ENCODE measurements at regions not wholly inside any gene's neighbourhood (a gene's known extent, or its start where the extent isn't known, plus 50 kb on each side); places are given as distances from the start of the nearest gene placed in this dataset.

GRCh38 chr16:73565925-73566324 lies 518.0 kb upstream of the ZFHX3 start:
- DNase-seq, result no peak

GRCh38 chr16:73565263-73565662 lies 517.3 kb upstream of the ZFHX3 start:
- DNase-seq, result no peak

DNA sequence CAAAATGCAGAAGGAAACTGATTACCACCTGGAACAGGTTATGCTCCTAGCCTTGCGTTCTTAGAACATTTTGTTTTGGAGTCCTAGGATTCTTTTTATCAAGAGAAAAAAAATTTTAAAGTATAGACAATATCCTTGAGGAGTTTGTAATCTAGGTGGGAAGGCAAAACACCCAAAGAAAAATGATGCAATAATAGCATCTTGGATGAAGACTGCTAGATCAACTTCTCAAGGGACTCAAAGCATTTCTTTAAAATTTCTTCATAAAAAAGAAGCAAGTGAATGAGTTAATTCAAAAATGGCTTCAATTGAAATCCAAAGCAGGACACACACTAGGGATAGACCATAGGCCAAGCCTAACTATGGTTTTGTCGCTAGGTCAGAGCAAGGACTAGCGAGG lies 515.8 kb upstream of the ZFHX3 start:
- DNase-seq, result no peak

DNA sequence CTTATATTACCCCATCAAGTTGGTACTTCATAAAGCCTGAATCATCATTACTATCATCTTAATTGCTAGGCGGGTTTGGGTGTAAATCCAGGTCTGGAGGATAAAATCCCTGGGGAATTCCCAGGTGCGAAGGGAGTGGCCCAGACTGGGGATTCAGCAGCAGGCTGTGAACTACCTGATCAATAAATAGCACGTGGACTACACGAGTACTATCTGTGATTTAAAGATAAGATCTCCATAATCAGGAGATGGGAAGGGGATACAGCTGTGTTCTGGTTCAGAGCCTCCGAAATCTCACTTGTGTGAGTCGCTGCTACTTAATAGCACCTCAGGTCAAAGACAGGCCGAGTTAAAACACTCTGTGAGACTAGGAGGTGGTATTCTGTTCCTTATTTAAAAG lies 512.6 kb upstream of the ZFHX3 start:
- no peak for DNase-seq

DNA sequence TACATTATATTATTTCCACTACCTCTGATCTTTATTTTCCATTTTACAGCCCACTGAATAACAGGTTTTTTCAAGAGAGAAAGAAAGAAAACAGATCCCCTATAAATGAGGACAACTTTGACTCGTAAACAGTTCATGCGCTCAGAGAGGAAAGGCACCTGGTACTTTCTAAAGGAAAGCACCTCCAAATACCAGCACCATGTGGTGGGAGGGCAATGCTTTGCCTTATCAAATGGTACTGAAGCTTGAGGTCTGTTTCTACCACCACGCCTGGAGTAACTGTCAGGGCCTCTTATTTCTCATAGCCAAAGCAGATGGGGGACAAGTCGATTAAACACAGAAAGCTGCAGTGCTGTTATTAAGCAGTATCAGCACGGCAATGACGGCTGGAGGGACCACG lies 510.3 kb upstream of the ZFHX3 start:
- DNase-seq, result no peak

DNA sequence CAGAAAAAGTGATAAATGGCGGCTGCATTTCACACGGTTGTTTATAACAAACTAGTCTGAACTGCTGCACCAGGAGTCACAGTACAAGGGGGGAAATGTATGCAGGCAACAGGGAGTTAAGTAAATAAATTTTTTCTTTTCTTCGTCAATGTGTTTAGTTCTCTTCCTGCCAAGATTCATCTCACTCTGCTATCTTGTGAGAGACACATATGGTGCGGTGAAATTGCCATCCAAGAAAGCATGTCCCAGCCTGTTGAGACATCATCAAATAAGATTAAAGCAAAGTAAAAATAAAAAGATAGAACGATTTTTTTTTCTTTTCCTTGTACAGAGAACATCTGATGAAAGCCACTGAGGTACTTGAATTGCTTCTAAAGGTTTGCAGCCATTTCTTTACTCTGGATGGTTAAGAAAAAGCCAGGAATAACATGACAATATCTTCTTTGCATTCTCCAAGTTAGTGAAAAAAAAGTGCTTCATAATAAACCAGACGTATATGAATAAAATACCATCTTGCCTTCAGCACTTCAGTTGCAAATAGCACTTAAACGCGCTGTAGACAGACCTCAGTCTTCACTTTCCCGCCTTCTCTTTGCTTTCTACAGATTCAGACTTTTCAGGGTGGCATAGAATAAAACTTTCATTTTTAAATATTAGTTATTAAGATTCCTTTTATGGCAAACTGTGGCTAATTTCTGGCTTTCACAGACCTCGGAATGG lies 506.2 kb upstream of the ZFHX3 start:
- DNase-seq, result peak; percentile 18

- DNase-seq, result no peak
Measured at GRCh38 chr16:73549984-73550631, 502.2 kb upstream of the ZFHX3 start.

DNA sequence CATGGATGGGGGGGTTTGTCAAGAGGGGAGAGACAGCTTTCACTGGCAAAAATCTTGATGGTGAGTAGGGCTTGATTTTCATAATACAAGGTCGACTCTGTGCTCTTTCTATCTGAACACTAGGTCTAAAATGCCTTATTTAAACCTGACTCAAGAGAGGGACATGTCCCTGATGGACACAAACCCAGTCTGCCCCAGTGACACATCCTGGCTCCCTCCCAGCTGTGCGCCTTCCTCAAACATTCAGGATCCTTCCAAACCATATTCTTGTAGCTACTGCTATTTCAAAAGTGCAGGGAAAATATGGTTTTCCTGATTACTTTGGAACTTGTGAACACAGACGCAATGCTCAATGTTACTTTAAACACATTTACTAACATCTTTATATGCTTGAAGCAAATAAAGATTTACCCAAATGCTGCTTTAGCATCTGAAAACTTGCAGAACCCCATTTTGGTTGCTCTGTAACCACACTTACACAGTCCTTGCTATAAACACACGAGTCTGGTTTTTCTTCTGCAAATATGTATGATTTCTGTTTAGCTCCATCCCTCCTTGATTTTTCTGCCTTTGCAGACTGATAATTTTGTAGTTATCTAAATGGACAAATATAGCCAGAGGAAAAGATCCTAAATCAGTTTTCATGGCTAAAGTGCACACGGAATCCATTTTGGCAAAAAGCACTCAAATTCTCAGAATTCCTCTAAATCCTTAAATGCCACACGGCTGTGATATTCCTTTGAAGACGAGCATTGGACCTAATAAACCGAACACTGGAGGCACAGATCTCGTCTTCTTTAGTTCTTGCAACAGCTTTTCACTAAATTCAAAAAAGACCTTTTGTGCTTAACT lies 499.9 kb upstream of the ZFHX3 start:
- no peak for DNase-seq

DNA sequence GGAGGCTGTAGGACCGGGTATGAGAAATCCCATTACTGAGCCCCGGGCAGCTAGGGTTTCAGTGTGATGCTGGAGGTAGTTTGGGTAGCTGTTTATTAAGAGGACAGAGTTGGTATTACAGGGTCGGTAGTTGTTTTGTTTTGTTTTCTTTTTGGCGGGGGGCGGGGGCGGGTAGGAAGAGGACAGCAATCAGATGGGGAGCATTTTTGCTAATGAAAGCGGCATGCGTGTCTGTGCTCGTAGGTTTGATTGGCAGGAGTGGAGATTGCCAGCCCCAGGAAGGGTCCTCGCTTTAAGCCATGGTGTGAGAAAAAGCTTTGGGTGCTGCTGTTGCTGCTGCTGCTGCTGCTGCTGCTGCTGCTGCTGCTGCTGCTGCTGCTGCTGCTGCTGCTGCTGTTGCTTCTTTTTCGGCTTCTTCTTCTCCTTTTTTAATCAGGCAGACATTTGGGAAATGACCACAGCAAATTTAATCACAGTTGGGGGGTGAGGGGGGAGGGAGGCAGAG lies 498.5 kb upstream of the ZFHX3 start:
- no peak for DNase-seq

- no peak for DNase-seq
Measured at GRCh38 chr16:73545755-73546154, 497.8 kb upstream of the ZFHX3 start.

- DNase-seq, result no peak
Measured at GRCh38 chr16:73545290-73545689, 497.4 kb upstream of the ZFHX3 start.

GRCh38 chr16:73544826-73545225 lies 496.9 kb upstream of the ZFHX3 start:
- DNase-seq, result no peak

DNA sequence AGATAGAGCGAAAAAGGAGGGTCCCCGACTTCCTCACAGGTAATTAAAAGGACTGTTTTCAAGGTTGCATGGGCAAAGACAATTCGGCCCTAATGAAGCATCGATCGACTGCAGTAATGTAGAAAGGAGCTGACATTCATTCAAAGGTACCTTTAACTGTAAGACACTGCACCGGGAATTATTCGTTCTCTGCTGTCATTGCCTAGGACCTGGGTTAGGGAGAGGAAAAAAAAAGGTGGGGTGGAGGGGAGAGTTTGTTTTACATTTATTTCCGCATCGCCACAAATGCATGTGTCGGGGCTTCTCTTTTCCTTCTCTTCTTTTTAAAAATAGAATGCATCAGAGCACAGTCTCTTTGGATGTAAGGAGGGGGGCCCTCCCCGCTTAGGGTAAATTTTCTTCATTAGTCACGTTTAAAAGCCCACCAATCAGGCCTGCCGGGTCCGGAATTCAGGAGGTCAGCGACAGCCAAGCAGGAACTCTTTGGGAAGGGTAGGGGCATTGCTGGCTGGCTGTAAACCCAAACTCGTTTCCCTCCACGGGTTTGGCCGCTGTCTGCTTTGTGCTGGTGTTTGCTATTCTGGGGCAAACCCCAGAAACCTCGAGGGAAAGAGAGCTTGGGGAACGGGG lies 496.2 kb upstream of the ZFHX3 start:
- no peak for DNase-seq

GRCh38 chr16:73543331-73543969 lies 495.5 kb upstream of the ZFHX3 start:
- no peak for DNase-seq

DNA sequence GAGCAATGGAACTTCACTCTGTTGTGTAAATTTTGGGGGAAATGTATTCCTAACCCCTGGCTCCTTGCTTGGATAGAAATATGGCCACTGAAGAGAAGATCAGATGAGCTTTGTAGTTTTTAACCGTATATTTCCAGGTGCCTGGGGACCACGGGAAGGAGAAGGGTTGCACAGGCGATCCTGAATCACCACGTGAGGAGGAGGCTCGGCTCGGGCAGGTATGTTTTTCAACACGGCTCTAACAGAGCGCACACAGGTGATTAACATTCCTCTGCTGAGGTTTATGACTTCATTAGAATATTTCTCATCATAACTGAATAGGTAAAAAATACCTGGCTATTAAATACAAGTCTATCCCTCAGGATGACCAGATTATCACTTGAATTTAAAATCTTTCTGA lies 495.0 kb upstream of the ZFHX3 start:
- DNase-seq, result no peak

DNA sequence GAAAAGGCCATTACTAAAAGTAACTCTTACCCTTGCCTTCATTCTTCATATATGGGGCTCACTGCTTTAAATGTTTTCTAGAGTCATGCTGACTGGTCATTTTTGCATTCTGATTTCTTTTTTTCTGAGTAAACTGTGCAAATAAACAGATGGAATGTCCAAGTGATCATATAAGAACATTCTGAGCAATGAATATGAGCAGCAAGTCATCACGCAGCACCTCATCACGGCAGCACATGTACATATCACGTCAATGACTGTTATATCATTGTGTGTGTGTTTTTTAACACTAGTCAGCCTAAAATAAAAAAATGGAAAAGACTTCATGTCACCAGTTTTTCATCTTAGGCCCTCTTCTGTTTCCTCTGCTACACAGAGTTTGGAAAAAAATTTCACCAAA lies 490.0 kb upstream of the ZFHX3 start:
- DNase-seq, result no peak

DNA sequence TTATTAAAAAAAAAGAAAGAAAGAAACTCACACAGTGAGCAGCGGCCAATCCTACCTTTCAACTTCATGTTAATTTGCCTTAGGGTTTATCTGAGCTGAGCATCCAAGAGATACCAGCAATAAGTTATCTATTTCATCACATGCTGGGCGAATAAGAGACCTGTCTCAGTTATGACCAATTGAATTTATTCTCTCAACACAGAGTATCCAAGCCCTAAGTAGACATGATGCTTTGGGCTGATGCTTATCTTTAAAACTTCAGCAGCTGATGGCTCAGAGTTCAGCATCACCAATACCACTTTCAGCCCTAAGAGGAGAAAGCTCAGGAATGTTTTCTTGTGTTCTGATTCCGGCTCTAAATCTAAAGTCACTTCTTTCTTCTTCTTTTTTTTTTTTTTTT lies 489.0 kb upstream of the ZFHX3 start:
- no peak for DNase-seq

GRCh38 chr16:73531021-73531420 lies 483.1 kb upstream of the ZFHX3 start:
- DNase-seq, result no peak

DNA sequence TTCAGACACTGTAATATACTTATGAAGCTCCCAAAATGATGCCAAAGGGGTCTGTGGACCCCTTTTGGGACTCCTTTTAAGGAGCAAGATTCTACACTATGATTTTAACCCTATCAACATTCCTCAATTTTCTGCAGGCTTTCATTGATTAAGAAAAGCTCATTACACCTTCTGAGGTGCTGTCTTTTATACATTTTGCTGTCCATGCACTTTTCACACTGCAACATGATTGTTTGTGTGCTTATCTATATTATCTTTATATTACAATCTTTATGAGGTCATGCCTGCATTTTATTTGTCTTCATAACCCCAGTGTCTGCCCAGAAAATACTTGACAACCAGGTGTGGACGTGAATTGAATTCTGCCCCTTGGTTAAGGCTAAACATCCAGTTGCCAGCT lies 482.6 kb upstream of the ZFHX3 start:
- no peak for DNase-seq

- DNase-seq, result no peak
Measured at GRCh38 chr16:73529303-73530012, 481.5 kb upstream of the ZFHX3 start.

GRCh38 chr16:73527187-73527586 lies 479.3 kb upstream of the ZFHX3 start:
- DNase-seq, result no peak

All from skin of body (tissue), 1 donor.